ENCODE measurements at regions not wholly inside any gene's neighbourhood (a gene's known extent, or its start where the extent isn't known, plus 50 kb on each side); places are given as distances from the start of the nearest gene placed in this dataset.

DNA sequence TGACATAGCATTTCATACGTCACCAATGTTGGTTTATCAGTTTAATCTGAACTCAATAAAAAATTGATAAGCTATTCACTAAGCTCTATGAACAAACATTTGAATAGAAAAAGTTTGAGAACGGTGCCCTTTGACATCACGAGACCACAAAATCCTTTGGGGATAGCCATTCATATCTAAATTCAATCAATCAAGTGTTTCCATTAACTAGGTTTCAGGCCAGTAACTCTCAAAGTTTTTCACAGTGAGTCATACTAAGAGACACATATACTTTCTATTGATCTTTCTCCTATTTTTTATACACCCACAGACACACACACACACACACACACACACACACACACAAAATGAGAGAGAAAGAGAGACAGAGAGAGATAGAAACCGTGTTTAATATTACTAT is 235.4 kb upstream of the SNX7 start:
- no peak for DNase-seq (ENCODE audit: low read depth)

DNA sequence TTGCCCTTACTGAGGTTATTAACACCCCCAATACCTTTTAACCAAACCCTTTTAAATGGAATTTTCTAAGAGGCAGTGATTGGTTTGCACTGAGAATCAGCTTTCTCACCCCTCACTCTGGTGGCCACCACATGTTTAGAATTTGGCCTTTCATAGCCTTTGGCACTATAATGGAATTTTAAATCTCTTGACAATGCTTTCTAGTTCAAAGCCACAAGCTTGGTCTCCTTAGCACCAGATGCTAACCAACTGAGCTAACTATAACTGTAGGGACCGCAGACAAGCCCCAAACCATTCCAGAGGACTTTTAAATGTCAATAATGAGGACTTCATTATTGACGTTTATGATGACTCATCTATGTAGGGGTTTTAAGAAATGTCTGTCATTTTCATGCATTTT is 238.7 kb upstream of the SNX7 start:
- peak; percentile 15 for DNase-seq (ENCODE audit: low read depth)

DNA sequence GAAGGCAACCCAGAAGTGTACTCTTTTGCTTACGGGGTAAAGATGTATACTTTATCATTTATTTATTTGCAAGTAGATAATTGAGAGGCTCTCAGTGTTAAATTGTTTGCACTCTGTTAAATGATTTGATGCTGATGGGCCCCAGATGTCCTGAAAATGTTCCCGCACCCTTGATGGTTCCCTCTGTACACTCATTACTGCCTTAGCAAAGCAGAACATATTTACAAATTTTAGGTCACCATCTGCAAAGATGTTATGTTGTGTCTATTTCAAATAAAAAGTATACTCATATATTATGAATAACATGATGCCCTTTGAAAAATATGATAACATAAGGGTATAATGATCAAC is 240.5 kb upstream of the SNX7 start:
- no peak for DNase-seq (ENCODE audit: low read depth)

DNA sequence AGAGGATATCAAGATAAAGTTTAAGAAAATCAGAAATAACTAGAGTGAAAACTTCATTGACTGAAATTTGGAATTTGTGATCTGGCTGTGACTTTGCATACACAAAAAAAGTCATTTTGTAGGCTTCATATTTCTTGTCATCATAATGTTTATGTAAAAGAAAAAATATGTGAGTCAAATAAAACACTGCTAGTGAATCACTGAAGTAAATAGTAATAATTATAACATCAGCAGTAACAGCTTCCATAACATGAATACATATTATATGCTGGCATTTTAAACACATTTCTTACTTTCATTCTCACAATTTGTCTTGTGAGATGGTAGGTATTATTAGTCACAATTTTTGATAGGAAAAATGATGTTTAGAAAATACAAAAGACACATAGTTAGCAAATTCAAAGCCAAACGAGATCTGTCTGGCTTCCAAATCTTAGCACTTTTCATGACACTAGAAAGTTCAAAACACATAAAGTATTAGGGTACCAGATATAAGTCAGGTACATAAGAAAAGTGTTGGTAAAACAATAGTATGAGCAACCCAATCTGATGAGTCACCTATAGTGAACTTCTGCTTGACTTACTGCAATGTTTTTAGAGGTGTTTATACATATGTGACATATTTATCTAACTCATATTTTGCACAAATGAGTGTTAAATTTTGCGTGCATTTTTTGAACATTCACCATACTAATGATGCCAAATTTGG is 241.0 kb upstream of the SNX7 start:
- DNase-seq (ENCODE audit: low read depth), result peak; percentile 31

DNA sequence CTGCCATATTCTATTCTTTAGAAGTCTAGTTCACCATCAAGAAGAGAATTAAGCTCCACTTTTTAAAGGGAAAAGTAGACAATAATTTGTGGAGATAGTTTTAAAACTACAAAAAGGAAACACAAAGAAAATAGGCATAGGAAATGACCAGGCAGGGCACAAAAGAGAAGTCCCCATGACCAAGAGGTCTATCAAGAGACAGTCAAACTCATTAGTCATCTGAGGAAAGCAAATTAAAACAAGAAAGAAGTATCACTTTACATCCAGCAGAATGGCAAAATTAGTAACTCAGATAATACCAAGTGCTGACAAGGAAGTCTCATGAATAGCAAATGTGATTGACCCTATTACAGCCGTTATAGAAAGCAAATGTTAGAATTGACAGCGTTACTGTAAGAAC is 243.7 kb upstream of the SNX7 start:
- DNase-seq (ENCODE audit: low read depth), result no peak

DNA sequence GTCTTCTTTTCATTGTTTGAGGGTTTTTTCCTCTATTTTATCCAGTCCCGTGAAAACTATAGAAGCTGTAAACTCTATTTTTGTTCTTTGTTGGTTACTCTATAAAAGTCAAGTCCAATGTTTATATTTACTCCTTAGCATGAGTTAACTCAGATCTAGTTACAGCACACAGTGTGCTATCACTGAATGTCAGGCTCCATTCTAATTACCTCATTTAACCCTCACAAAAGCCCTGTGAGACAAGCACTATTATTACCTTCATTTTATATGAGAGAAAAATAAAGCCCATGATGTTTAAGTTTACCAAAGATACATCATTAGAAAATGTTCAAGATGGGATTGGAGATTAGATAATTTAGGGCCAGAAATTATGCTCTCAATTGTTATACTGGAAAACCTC is 251.4 kb upstream of the SNX7 start:
- no peak for DNase-seq (ENCODE audit: low read depth)

DNA sequence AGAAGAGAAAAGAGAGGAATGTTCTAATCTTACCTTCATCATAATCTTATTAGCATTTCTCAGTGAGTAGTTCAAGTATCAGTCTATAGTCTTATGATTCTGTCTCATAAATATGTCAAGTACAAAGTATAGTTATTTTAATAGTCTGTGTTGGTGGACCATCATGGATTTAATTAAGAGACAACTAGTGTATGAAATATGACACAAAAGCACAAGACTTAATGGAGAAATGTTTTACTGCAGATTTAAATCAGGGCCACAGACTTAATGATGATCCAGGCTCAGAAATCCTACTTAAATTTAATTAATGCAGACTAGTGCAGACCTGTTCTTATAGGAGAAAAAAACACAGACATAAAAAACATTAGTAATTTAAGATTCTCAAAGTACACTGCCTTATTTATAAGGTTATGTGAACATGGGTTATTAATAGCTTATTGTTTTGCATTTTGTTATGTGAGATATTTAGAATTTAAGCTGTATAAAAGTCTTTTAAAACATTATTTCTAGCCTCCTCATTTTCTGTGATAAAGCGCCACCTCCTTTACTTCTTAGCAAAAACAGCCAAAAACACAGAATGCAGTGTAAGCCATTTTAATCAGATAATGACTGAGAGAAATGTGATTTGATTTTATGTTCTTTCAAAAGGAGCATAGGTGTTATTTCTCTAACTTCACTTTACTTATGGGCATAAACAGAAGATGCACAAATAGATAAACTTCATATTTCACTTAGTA is 255.0 kb upstream of the SNX7 start:
- DNase-seq (ENCODE audit: low read depth), result no peak

DNA sequence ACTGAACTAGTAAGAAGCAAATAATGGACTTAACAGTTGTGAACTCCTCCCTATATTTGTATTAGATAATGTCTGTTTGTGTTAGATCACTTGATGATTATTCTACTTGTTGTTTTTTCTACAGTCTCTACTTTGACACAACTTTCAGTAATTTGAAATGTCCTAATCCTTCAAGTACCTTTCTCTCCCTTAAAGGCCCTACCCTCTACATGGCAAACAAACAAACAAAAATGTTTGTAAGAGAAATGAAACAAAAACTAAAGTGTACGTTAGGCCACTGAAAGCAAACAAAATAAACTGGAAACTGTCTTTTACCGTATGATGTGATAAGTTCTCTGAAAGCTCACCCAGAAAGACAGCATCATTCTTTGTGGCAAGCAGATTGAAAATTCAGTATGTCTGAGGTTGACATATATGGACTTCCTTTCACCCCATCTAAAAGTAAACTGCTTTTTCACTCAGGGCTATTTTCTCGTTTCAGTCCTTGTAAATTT is 255.9 kb upstream of the SNX7 start:
- DNase-seq (ENCODE audit: low read depth), result no peak

DNA sequence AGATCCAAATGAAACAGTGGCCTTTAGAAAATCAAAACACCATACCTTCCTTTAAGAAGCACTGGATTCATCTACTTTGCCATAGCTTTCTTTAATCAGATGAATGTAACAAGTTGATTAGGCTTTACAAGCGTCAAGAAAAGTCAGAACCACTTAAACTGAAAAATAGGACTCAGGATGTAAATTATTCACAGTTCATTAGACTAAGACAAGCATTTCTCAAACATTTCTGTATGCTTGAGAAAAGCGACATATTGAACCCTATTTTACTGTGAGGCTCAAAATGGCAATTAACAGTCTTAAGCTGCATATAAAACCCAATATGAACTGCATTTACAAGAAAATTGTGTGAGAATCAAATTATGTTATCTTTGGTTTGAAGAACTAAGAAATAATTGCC is 256.7 kb upstream of the SNX7 start:
- DNase-seq (ENCODE audit: low read depth), result no peak

DNA sequence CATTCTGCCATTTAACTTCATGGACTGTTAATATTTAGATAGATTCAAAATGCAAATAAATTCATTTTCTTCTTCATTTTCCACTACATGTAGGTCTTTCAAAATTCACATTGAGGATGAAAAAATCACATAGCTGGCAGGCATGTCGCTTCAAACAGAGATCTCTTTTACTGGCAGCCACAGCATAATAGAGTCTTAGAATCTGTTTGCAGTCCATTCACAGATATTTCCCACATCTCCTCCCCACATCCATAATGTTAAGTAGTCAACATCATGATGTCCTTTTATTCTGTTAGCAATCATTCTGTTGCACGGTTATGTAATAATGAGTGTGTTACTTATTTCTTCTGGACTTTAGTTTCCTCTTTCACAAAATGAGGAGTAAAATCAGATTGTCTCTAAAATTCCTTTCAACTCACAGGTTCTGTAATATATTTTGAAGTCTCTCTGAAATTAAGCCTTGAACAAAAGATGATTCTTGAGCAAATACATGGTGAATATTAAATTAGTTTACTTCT is 257.5 kb upstream of the SNX7 start:
- DNase-seq (ENCODE audit: low read depth), result no peak

DNA sequence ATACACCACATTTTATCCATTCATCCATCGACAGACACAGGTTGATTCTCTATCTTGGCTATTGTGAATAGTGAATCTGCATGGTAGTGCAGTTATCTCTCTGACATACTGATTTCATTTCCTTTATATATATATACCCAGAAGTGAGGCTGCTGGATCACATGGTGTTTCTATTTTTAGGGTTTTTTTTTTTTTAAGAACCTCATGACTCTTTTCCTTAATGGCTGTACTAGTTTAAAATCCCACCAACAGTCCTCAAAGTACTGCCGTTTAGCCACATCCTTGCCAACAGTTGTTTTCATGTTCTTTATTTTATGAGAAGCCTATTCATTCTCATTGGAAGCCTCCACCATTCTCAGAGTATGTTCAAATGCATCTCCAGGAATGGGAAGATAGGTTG is 258.7 kb upstream of the SNX7 start:
- no peak for DNase-seq (ENCODE audit: low read depth)

DNA sequence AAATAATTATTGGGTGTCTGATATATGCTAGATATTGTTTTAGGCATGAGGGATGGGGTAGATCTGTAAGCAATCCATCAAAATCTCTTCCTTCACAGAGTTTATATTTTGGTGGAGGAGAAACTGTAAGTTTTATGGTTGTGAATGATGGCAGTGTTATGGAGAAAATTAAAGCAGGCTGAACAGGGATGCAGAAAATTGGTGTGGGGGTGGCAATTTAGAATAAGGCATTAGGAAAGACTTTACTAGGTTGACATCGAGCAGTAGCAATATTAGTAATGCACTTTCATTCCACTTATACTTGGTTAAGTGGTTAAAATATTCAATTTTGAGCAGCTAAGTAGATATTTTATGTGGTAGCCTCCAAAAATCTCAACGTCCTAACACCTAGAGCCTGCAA is 261.1 kb upstream of the SNX7 start:
- DNase-seq (ENCODE audit: low read depth), result no peak

DNA sequence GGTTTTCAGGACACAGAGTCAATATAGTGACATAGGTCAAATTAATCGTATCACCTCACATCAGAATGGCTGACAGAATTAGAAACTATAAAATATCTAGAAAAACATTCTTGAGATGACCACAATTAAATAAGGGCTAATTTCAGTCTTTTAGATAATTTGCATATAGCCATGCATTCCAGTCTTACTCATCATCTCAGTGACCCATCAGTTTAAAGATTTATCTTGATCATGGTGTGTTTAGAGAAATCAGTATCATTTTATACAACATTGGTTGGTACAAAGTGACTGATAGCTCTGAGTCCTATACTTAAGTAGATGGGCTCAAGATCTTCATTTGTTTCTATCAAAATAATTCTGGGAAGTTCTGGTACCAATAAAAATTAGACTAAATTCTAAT is 262.3 kb upstream of the SNX7 start:
- DNase-seq (ENCODE audit: low read depth), result peak; percentile 58

DNA sequence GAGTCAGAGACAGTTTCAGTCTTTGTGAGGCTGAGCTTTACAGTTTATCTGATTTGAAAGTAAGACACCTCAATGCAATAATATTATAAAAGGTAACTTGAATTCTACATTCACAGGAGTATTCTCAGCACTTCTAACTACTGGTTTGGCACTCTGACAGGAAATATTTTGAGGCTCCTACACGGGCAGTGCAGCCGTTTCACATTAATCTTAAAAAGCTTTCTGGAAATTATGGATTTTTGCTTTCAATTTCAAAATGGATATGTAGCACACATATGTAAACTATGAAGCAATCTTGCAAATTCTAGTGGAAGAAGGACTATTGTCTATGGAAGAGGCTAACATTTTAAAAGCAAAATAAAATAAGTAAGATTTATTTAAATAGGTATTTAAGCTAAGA is 262.9 kb upstream of the SNX7 start:
- peak; percentile 51 for DNase-seq (ENCODE audit: low read depth)

DNA sequence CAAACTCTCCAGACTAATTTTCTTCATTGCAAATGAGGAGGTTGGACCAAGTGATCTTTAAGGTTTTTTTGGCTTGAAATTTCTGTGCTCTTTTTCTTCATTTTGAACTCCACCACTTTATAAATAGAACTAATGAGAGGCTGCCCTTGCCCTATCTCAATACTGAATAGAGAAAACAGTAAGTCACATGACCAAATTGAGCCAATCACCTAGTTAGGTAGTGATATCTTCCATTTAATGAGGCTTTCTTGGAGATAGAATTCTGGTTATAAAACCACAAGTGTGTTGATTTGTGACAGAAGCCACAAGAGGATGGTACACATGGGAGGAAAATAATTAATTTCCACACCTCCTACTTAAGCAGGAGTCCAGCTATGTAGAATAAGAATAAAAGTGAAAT is 263.4 kb upstream of the SNX7 start:
- DNase-seq (ENCODE audit: low read depth), result peak; percentile 26

DNA sequence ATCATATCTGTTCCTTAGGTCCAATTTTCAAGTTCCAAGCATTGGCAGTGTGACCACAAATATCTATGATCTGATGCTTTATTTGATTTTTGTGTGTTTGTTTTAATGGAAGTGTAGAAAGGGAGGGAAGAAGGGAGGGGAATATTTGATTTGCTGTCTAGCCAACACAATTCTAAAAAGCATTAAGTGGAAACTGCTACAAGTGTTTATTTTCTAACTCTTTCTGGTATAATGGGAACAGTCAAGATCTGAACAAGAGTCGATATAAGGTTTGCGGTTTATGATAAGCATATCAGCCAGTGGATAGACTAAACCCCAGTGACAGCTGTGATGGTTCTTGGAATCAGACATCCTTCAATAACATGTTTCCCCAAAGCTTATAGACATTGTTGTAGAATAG is 267.8 kb upstream of the SNX7 start:
- DNase-seq (ENCODE audit: low read depth), result no peak

DNA sequence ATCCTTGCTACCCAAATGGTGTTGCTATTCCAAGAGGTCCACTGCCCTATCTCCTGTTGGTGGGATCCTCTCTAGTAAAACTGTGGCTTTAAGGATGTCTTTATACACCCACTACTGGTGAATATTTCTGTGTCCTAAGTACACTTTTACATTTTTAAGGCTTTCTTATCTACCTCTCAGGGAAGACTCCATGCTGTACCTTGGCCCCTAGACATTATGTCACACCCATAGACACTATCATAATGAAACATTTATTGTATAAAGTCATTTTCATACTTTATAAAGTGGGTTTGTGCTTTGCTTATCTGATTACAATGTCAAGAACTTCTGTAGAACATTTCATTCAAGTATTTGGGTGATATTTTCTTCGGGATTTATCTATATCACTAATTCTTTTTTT is 270.3 kb upstream of the SNX7 start:
- no peak for DNase-seq (ENCODE audit: low read depth)

DNA sequence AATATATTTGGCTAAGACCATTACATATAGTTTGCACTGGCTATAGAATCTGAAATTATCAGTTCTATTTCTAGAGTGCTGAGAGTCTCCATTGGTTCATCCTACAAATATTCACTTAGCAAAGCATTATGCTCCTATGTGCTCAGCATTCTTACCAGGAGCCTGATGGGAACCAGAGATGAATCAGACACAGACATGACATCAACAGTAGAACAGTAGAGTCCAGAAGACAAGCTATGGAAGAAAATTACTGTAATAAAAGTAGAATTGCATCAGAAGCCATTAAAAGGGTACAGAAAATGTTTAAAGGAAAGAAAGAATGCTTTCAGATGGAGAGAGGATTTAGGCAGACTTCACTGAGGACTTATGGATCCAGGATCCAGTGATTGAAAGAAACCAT is 271.7 kb upstream of the SNX7 start:
- DNase-seq (ENCODE audit: low read depth), result peak; percentile 68

DNA sequence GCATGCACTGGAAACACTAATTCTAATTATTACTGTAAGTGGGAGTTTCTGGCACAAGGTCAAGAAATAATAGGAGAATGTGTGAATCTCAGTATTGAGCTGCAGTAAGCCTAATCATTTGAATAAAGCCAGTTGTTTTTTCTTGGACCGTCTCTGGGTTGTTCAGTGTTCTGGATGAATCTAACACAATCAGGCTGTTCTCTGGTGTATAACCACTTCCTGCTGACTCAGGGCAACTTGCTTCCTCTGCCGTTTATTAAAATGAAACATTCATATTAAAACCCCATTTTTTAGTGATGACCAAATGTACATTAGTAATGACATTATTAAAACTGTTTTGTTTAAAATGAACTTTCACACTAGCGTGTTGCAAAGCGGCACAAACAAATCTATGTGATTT is 273.1 kb upstream of the SNX7 start:
- peak; percentile 80 for DNase-seq (ENCODE audit: low read depth)

DNA sequence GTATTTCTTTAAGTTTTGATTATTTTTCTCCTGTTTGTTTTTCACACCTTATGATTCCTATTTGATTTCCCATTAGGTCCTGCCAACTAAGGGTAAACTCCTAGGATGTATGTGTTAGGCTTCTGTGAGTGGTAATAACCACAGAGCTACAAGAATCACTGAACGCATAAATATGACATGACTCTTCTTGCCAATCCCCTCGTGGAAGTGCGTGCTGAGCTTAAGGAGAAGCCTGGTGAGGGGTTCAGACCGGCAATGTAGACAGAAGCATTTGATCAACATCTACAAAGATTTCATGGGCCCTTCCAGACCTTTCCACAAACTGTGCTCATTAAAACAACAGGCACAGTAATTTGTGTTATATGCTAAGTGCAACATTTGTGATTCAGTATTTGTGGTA is 273.8 kb upstream of the SNX7 start:
- peak; percentile 24 for DNase-seq (ENCODE audit: low read depth)

DNA sequence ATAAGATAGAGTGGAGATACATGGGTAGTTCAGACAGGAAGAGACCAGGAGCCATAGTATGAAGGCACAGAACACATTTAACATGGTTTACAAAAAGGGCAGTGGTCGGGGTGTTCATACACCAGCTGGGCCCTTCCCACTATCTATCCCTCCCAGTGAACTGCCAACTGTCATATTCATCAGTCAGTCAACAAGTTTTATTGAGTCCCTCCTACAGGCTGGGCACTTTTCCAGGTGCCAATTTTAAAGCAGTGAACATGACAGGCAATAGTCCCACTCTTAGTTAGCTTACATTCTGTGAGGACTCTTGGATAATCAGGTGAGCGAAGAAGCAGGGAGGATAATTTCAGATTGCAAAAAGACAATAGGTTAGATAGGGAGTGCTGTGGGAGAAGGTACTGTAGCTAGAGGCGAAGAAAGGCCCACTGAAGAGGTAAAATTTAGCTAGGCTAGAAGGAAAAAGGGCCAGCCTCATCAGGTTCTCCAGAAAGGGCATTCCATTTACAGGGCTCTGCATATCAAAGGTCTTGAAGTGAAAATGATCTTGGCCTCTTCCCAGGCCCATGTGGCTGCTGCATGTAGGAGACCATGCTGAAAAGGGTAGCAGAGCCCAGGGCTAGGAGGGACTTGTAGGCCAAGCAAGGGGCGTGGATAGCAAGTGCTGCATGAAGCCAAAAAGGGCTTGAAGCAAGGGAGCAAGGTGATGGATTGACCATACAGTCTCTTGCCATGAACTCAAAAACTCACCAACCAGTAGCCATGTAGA is 274.7 kb upstream of the SNX7 start:
- no peak for DNase-seq (ENCODE audit: low read depth)

DNA sequence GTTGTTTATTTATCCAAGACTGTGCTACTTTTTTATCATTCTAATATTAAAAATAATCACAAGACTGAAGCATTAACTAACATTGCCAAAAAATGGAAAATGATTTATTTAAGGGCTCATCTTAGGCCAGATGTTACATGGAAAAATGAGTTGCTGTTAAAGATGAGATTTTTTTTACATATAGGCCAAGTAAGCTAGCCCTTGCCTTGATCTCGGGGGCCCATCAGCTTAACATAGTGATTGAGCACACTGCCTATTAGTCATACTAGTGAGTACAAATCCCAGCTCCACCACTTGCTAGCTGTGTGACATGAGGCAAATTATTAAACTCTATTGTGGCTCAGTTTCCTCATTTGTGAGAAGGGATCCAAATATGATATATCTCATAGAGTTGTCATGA is 275.9 kb upstream of the SNX7 start:
- DNase-seq (ENCODE audit: low read depth), result no peak

All from M059J (cell line).